KBM-7 (cell line): ENCODE measurements at regions not wholly inside any gene's neighbourhood (a gene's known extent, or its start where the extent isn't known, plus 50 kb on each side); places are given as distances from the start of the nearest gene placed in this dataset.
"Not testable (repeated sequence)": the region's sequence is repeated elsewhere in the genome, so short reads cannot be mapped to it uniquely, and the experiment has no call there.

Source experiments
- DNase-seq: peaks from one replicate; pipeline ENCODE4 v3.0.0-alpha.2; 2015
- in situ Hi-C: fragments of 300-500 bp; cut with MboI; formaldehyde crosslinking; loops from 2 replicates; pipeline ENCODE4 v1.14.3; 2020; ENCODE audit warnings: low sequenced_read_pairs, low pct_unique_long_range_greater_than_20kb, mixed read lengths

- in situ Hi-C loops, result no loop called here
- DNase-seq, result no peak
These were observed 319.0 kb upstream of the C1orf174 start for GRCh38 chr1:4219111-4219510.

DNA sequence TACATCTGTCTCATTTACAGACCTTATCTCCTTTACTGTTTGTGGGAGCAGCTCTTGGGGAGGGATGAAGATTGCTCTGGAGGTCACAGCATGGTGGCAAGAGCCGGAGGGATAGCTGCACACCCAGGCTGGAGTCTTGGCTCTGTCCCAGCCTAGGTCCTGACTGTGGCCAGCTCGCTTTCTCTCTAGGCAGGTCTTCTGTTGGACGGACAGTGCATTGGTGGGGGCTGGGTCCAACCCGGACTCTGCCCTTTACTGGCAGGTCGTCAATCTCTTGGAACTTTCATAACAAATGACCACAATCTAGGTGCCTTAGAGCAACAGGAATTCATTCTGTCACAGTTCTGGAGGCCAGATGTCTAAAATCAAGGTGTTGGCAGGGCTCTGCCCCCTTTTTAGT lies 319.8 kb upstream of the C1orf174 start:
- in situ Hi-C loops, result no loop called here
- no peak for DNase-seq

DNA sequence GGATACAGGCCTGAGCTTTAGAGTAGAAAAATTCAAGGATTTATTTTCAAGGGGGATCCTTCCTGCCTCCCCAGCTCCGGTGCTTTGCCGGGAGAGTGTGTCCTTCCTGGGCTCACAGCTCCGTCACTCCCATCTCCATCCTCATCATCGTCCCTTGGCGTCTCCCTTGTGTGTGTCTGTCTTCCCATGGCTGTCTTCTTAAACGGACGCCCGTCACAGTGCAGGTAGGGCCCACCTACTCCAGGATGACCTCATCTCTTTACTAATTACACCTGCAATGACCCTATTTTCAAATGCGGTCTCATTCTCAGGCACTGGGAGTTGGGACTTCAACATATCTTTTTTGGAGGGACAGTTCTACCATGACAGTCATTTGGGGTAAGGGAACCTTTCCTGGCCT lies 320.3 kb upstream of the C1orf174 start:
- in situ Hi-C loops, result no loop called here
- DNase-seq, result no peak

- in situ Hi-C loops, result no loop called here
- no peak for DNase-seq
These were observed 321.0 kb upstream of the C1orf174 start for GRCh38 chr1:4221107-4221506.

DNA sequence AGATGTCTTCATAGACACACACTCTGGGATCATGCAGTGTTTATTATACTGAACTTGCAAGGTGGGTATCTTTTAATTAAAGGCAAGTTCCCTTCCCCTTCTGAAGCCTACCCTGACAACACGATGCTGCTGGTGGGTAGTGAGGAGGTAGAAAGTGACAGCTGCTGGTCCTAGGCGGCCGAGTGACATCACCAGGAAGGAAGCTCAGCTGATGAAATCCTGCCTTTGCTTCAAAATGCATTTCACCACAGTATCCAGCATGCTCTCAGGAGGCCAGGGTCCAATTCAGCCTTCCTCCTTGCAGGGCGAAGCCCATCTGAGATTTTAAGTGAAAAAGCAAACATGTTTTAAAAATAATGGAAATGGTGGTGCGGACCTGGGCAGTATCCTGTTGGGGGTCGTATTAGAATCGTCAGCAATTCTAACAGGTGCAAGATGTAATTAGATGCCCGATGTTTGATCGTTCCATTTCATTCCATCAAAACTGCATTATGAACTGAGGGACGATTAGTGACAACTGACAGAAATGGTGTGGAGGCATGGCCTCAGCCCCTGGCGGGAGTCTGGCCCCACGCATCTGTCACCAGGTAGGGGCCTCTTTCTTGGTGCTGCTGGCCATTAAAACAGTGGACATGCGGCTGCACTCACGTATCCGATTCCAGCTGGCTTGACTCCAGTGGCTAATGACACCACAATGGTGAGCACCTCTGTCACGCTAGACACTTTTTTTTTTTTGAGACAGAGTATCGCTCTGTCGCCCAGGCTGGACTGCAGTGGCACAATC lies 324.8 kb upstream of the C1orf174 start:
- no peak for DNase-seq
- in situ Hi-C loops, result no loop called here

DNA sequence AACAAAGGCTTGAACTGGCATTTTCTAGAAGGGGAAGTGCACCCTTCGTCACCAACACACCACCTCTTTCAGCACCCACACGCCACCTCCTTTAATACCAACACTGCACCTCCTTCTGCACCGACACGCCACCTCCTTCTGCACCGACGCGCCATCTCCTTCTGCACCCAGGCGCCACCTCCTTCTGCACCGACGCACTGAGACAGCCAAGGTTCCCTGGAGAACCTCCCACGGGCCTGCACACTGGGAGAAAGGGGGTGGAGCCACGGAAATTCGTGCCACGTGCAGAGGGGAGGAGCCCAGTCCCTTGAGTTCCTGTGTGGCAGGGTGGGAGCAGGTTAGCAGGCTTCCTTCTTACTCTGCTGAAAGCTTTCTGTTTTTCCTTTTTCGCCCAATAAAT lies 327.9 kb upstream of the C1orf174 start:
- in situ Hi-C loops, result no loop called here
- DNase-seq, result no peak

DNA sequence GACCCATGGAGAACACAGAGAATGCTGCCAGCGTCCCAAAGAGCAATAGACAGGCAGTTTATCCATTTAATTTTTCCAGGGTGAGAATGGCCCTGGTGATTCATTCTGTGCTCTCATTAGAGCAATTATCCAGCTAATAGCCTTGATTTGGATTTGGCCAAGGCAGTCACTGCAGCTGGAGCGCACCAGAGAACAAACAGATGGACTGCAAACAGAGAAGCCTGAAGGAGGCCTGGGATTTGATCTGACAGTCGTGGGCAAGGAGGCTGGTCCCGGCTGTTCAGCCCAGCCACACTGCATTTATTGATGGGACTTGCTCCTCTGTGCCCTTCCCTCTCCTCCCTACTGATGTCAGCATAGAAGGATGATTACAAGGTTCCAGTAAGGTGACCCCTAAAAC lies 353.9 kb upstream of the C1orf174 start:
- no peak for DNase-seq
- in situ Hi-C loops, result no loop called here

- DNase-seq, result no peak
- in situ Hi-C loops, result no loop called here
These were observed 356.3 kb upstream of the C1orf174 start for GRCh38 chr1:4256351-4256750.

GRCh38 chr1:4258146-4258777 lies 358.2 kb upstream of the C1orf174 start:
- in situ Hi-C loops, DNase-seq: not testable (repeated sequence)

DNA sequence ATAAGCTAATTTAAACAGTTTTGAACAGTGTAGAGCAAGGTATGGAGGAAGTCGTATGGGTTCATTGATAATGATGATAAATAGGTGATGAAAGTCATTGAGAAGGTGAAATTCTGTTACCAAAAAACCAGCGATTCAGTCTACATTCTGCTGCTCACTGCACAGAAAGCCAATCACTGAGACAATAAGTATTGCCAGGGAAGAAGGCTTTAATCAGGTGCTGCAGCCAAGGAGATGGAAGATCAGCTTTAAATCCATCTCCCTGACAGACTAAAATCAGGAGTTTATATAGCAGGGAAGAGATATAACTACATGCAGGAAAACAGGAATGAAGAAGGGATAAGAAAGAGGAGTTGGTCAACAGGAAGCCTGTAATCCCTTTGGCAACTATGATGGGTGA lies 361.3 kb upstream of the C1orf174 start:
- in situ Hi-C loops, result no loop called here
- DNase-seq, result no peak

DNA sequence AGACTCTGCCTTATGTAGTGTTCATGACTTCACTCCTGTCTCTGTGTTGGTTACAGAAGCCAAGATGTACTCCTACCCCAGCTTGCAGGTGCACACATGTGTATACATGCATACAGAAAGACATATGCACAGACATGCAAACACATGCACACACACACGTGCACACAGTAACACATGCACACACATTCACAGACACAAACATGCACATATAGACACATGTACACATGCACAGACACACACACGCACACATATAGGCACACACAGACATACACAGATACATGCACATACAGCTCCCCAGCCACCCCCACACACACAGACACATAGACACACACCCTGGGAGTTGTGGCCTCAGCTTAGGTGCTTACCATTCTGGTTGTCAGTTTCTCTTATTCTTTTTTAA lies 362.6 kb upstream of the C1orf174 start:
- in situ Hi-C loops, result no loop called here
- no peak for DNase-seq

DNA sequence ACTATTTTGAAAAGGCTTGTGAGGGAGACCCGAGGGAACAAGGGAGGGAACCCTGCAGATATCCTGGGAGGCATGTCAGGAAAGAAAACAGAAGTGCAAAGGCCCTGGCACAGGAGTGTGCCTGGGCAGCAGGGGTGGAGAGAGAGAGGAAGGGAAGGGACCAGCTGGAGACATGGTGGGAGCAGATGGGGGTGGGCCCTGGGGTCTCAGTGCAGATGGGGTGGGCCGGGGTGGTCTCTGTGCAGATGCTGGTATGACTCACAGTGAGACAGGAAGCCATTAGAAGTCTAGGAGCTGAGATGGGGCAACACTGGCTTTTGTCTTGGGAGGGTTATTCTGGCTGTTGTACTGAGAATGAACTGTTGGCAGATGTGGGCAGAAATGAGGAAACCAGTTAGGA lies 363.6 kb upstream of the C1orf174 start:
- no peak for DNase-seq
- in situ Hi-C loops, result no loop called here

DNA sequence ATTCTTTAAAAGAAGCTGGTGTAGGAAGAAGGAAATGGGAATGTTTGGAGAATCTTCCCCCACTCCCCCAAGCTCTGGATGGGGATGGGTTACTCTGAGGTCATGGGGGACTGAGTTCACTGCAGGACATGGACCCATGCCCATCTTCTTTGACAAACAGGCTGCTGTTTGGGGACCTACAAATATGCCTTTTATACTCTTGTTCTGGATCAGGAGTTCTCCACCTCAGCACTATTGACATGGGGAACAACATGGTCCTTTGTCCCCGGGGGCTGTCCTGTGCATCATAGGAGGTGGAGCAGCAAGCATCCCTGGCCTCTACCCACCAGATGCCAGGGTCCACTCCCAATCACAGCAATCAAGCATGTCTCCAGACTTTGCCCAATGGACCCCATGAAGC lies 365.8 kb upstream of the C1orf174 start:
- DNase-seq, result no peak
- in situ Hi-C loops, result no loop called here

DNA sequence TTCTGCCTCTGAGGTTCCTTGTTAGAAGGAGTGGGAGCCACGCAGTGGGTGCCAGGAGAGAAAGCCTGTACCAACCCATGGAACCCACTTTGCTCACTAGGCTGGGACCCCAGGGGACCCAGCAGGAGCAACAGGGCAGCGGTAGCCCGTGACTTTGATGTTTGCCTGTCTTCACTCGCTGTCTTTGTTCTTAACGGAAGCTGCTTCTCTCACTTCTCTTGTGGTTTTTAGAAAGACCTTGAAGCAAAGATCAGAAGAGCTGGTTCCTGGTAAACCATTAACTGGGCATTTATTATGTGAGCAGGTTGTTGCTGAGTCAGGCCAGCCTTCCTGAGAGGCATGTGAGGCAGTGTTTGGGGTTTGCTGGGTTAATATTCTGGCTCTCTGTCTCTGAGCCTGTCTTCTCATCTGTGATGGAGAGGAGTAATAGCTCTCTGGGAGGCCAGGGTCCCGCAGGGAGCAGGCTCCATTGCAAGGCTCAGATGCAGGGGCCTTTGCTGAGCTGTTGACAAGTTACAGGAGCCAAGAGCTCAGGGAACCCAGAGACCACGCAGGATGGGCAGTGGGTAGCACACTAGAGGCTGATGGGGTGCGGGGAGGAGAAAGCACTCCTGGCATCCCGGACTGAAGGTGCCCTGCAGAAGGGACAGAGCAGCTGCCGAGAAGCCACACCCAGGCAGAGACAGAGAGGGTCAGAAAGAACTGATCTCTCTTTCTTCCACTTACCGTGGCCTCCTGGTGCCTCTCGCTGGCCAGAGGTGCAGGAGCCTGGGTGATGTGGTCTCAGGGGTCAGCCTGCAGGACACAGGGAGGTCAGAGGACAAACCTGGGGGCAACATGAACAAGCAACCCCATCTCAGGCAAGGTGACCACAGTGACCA lies 367.5 kb upstream of the C1orf174 start:
- in situ Hi-C loops, result no loop called here
- DNase-seq, result no peak

DNA sequence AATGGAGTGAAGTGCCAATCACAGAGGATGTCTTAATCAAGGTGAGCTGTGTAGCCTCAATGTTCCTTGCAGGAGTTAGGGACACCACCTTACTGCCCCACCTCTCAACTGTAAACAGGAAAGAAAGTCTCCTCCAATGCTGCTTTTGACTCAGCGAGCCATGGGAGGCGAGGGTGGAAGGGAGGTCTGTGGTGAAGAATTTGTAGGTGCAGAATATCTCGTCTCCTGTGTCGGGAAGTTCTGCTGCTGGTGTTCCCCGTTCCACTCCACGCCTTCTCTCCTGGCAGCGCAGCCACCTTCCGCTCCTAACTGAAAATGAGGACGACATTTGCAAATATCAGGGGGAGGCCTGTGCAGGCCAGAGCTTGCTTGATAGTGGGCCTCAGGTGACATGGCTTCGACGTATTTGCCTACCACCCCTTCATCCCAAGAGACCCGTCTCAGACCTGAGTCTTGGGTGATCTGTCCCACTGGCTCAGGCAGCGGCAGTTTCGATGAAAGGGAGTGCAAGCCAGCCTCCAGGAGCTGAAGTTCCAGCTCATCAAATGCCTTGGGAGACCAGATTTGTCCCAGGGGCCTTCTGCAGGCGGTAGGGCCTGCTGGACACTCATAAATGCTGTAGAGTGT lies 368.3 kb upstream of the C1orf174 start:
- in situ Hi-C loops, result no loop called here
- DNase-seq, result no peak

- no peak for DNase-seq
- in situ Hi-C loops, result no loop called here
These were observed 368.8 kb upstream of the C1orf174 start for GRCh38 chr1:4268889-4269284.

DNA sequence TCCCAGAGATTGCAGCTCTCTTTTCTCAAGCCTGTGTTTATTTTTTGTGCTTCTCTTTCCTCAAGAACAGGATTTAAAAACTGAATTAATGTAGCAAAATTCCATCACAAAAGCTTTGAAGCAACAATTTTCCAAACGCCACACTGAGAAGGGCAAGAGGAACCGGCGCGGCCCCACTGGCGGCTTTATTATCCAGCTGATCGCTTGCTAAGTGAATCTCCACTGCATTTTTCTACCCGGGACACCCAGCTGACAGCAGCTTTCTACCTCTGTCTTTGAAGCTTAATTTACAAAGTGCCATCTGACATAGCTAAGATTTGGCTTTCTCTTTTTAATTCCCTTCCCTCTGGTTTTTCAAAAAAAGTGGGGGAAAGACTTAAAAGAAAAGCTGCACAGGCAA lies 369.3 kb upstream of the C1orf174 start:
- in situ Hi-C loops, result no loop called here

DNA sequence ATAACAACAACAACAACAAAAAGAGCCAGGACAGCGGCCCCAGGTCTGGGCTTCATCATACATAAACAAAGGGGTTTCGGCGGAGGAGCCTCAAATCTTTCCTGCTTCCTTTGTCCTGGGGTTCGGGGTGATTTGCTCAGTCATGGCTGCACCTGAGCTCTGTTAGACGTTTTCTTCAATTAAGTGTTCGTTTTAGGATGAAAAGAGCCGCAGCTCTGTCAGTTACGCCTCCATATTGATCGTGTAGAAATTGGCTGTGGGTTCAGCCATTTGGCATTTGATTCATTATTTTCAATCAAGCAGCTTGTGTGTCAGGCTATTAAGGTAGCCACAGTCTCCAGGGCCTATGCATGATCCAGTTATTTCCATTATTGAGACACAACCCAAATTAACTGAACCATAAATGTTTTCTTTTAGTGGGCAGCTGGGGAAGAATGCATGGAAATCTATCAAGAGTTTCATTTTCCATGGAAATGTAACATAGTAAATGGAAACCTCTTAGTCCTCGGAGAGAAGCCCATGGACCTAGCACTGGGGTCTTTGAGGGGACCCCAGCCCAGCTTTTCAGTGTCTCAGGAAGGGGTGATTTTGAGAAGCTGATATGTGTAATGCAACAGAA lies 370.0 kb upstream of the C1orf174 start:
- DNase-seq, result no peak
- in situ Hi-C loops, result no loop called here

More for the DNA sequence above, 369.3 kb upstream of the C1orf174 start:
- no peak for DNase-seq

DNA sequence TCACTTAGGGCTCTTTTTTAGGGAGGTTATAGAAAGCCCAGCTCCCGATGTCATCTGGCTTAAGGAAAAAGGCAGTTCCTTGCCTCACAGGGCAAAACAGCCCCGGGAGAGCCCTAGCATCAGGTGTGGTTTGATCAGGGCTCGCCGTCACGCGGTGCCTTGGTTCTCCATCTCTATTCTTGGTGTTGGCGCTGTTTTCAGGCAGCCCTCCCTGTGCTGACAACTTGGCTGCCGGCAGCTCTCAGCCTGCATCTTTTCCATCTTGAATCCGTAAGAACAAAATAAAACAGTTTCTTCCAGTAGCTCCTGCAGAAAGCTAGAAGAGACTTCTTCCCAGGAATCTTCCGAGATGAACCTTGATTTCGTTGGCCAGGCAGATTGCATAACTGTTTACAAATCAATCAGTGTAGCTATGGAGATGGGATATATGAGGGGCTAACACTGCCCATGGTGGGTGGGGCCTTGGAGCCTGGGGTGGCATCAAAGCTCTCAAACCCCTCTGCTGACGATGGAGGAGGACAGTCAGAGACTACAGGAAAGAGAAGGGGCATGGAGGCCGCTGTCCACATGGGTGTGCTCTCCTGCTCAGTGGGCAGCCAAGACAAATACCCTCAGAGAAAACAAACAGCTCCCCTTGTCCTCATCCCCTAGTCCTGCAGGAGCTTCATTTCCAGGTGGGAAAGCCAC lies 370.7 kb upstream of the C1orf174 start:
- in situ Hi-C loops, result no loop called here
- DNase-seq, result no peak
